Adrenal gland (tissue), 5 donors: ENCODE measurements at regions not wholly inside any gene's neighbourhood (a gene's known extent, or its start where the extent isn't known, plus 50 kb on each side); places are given as distances from the start of the nearest gene placed in this dataset.

ENCODE experiments used
- POLR2A ChIP-seq, 2 donors: fragments of 450-650 bp; IDR thresholded peaks; one replicate each; pipeline ENCODE4 v1.6.1; 2017; ENCODE audit warnings: antibody characterized with exemption in 2 of 2, mild to moderate bottlenecking in 2 of 2, moderate library complexity in 1 of 2
- TF ChIP-seq, protein P1 (sequence below), 6 experiments: fragments of 450-650 bp in 4 of 6; fragments of 200-600 bp in 2 of 6; sonication (generic) in 1 of 6; IDR thresholded peaks; 1 replicate in 5 of 6; 2 replicates in 1 of 6; pipeline versions ENCODE4 v1.5.1 to v1.8.0; 2016 to 2021; ENCODE audit warnings: antibody characterized with exemption in 6 of 6, mild to moderate bottlenecking in 2 of 6, moderate library complexity in 1 of 6
- donor health status: DM: no; HTN: no; CAD: no.

DNA sequence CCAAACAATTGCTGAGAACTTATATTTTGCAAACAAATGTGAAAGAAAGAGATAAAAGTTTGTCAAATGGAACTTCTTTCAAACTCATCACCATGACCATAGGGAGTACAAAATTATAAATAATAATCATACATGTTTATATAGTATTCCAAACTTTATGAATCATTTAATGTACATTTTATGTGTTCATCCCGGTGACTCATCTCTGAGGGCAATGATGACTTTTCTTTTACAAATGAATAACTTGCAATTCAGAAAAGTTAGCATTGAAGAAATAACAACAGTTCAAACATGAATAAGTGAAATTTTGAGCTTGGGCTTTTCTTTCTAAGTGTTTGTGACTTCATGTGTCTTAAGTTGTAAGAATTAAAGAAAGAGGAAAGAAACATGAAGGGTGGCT lies 66.3 kb upstream of the CDH8 start:
- TF ChIP-seq POLR2A (IDR thresholded peaks at IDR 0.05) = no peak
- TF ChIP-seq, protein P1, sequence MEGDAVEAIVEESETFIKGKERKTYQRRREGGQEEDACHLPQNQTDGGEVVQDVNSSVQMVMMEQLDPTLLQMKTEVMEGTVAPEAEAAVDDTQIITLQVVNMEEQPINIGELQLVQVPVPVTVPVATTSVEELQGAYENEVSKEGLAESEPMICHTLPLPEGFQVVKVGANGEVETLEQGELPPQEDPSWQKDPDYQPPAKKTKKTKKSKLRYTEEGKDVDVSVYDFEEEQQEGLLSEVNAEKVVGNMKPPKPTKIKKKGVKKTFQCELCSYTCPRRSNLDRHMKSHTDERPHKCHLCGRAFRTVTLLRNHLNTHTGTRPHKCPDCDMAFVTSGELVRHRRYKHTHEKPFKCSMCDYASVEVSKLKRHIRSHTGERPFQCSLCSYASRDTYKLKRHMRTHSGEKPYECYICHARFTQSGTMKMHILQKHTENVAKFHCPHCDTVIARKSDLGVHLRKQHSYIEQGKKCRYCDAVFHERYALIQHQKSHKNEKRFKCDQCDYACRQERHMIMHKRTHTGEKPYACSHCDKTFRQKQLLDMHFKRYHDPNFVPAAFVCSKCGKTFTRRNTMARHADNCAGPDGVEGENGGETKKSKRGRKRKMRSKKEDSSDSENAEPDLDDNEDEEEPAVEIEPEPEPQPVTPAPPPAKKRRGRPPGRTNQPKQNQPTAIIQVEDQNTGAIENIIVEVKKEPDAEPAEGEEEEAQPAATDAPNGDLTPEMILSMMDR (IDR thresholded peaks at IDR 0.05) = no peak
